ENCODE measurements at regions not wholly inside any gene's neighbourhood (a gene's known extent, or its start where the extent isn't known, plus 50 kb on each side); places are given as distances from the start of the nearest gene placed in this dataset.
A peak's percentile ranks its signal among the peaks of the same experiment; 100 is the strongest.
"Not testable (repeated sequence)": the region's sequence is repeated elsewhere in the genome, so short reads cannot be mapped to it uniquely, and the experiment has no call there.

GRCh38 chr5:123294544-123294943 is 128.7 kb downstream of the CEP120 start:
- no peak for DNase-seq
- ATAC-seq, result no peak
- intact Hi-C loops (cut with DNase I, micrococcal nuclease), result no loop called here

- DNase-seq (no peak), ATAC-seq (no peak)
- intact Hi-C loops (cut with DNase I, micrococcal nuclease), result no loop called here
Measured at GRCh38 chr5:123289210-123289609, 134.0 kb downstream of the CEP120 start.

- intact Hi-C loops (cut with DNase I, micrococcal nuclease), result no loop called here
- DNase-seq (no peak), ATAC-seq (no peak)
Measured at GRCh38 chr5:123287881-123288280, 135.3 kb downstream of the CEP120 start.

- intact Hi-C loops (cut with DNase I, micrococcal nuclease), result no loop called here
- ATAC-seq (no peak), DNase-seq (no peak)
Measured at GRCh38 chr5:123286891-123287290, 136.3 kb downstream of the CEP120 start.

- peak in 1 of 2 donors; percentile 15 for DNase-seq
- intact Hi-C loops (cut with DNase I, micrococcal nuclease), result no loop called here
- no peak for ATAC-seq
Measured at GRCh38 chr5:123285122-123286023, 137.8 kb downstream of the CEP120 start.

- no peak for ATAC-seq
- no peak for DNase-seq
- intact Hi-C loops (cut with DNase I, micrococcal nuclease), result no loop called here
Measured at GRCh38 chr5:123283499-123283898, 139.7 kb downstream of the CEP120 start.

- no peak for ATAC-seq
Measured at GRCh38 chr5:123283031-123283430, 140.2 kb downstream of the CEP120 start.

GRCh38 chr5:123282444-123282843 is 140.8 kb downstream of the CEP120 start:
- no peak for DNase-seq
- intact Hi-C loops (cut with DNase I, micrococcal nuclease), result no loop called here
- no peak for ATAC-seq

More at GRCh38 chr5:123283031-123283430, 140.2 kb downstream of the CEP120 start:
- intact Hi-C loops (cut with DNase I, micrococcal nuclease), result no loop called here
- no peak for DNase-seq

GRCh38 chr5:123280854-123281253 is 142.3 kb downstream of the CEP120 start:
- DNase-seq; intact Hi-C loops (cut with DNase I, micrococcal nuclease); ATAC-seq: not testable (repeated sequence)

- ATAC-seq, result no peak
- no peak for DNase-seq
- intact Hi-C loops (cut with DNase I, micrococcal nuclease), result no loop called here
Measured at GRCh38 chr5:123279136-123279535, 144.1 kb downstream of the CEP120 start.

GRCh38 chr5:123278284-123278683 is 144.9 kb downstream of the CEP120 start:
- DNase-seq (no peak), ATAC-seq (no peak)
- intact Hi-C loops (cut with DNase I, micrococcal nuclease), result no loop called here

GRCh38 chr5:123273984-123274383 is 149.2 kb downstream of the CEP120 start:
- DNase-seq (no peak), ATAC-seq (no peak)
- intact Hi-C loops (cut with DNase I, micrococcal nuclease), result no loop called here

- ATAC-seq (no peak), DNase-seq (no peak)
- intact Hi-C loops (cut with DNase I, micrococcal nuclease), result no loop called here
Measured at GRCh38 chr5:123273095-123273494, 150.1 kb downstream of the CEP120 start.

GRCh38 chr5:123269851-123270250 is 153.4 kb downstream of the CEP120 start:
- intact Hi-C loops (cut with DNase I, micrococcal nuclease), result no loop called here
- no peak for ATAC-seq
- no peak for DNase-seq

- ATAC-seq, result no peak
- intact Hi-C loops (cut with DNase I, micrococcal nuclease), result no loop called here
Measured at GRCh38 chr5:123269436-123269835, 153.8 kb downstream of the CEP120 start.

GRCh38 chr5:123266365-123266764 is 156.8 kb downstream of the CEP120 start:
- ATAC-seq, result no peak
- intact Hi-C loops (cut with DNase I, micrococcal nuclease), result no loop called here

More at GRCh38 chr5:123269436-123269835, 153.8 kb downstream of the CEP120 start:
- DNase-seq, result no peak

GRCh38 chr5:123265551-123265950 is 157.7 kb downstream of the CEP120 start:
- ATAC-seq (no peak), DNase-seq (no peak)
- intact Hi-C loops (cut with DNase I, micrococcal nuclease), result no loop called here

More at GRCh38 chr5:123266365-123266764, 156.8 kb downstream of the CEP120 start:
- DNase-seq, result no peak

GRCh38 chr5:123264394-123264793 is 158.8 kb downstream of the CEP120 start:
- no peak for ATAC-seq
- DNase-seq, result no peak
- intact Hi-C loops (cut with DNase I, micrococcal nuclease), result no loop called here

GRCh38 chr5:123263859-123264258 is 159.3 kb downstream of the CEP120 start:
- no peak for ATAC-seq
- intact Hi-C loops (cut with DNase I, micrococcal nuclease), result no loop called here
- no peak for DNase-seq

GRCh38 chr5:123262216-123262823 is 160.9 kb downstream of the CEP120 start:
- no peak for DNase-seq
- intact Hi-C loops (cut with DNase I, micrococcal nuclease), result no loop called here
- ATAC-seq, result no peak
